ENCODE measurements at regions not wholly inside any gene's neighbourhood (a gene's known extent, or its start where the extent isn't known, plus 50 kb on each side); places are given as distances from the start of the nearest gene placed in this dataset.
A peak's percentile ranks its signal among the peaks of the same experiment; 100 is the strongest.

GRCh38 chr11:16604794-16605388 is 133.6 kb upstream of the C11orf58 start:
- Histone ChIP-seq H3K27me3 (peaks cover 50% of the 10 kb centered on the region), H3K4me3 (ENCODE audit: low read depth, low read length) (peak overlapping the region; percentile 54), H3K4me1 (no peaks in the 10 kb centered on the region), H3K9me3 (no peaks in the 10 kb centered on the region), H3K36me3 (no peaks in the 10 kb centered on the region)
- no peak for TF ChIP-seq CTCF (IDR thresholded peaks at IDR 0.05; ENCODE audit: low read depth, low read length)
- peak; percentile 24 for DNase-seq

- DNase-seq: no peak
- H3K4me3 ChIP-seq (ENCODE audit: low read depth, low read length): peak overlapping the region; percentile 54
- H3K4me1 ChIP-seq: no peaks in the 10 kb centered on the region
- no peaks in the 10 kb centered on the region for H3K36me3 ChIP-seq
- H3K27me3 ChIP-seq: peaks cover 46% of the 10 kb centered on the region
- TF ChIP-seq CTCF (IDR thresholded peaks at IDR 0.05; ENCODE audit: low read depth, low read length): no peak
- H3K9me3 ChIP-seq: no peaks in the 10 kb centered on the region
These were observed 134.3 kb upstream of the C11orf58 start for GRCh38 chr11:16603890-16604793.

GRCh38 chr11:16603245-16603644 is 135.2 kb upstream of the C11orf58 start:
- H3K4me3 ChIP-seq (ENCODE audit: low read depth, low read length): no peak overlapping the region
- no peaks in the 10 kb centered on the region for H3K9me3 ChIP-seq
- H3K36me3 ChIP-seq: no peaks in the 10 kb centered on the region
- no peak for TF ChIP-seq CTCF (IDR thresholded peaks at IDR 0.05; ENCODE audit: low read depth, low read length)
- H3K27me3 ChIP-seq: peaks cover 42% of the 10 kb centered on the region
- H3K4me1 ChIP-seq: no peaks in the 10 kb centered on the region
- no peak for DNase-seq

GRCh38 chr11:16598906-16599305 is 139.5 kb upstream of the C11orf58 start:
- Histone ChIP-seq H3K9me3 (no peaks in the 10 kb centered on the region), H3K4me3 (ENCODE audit: low read depth, low read length) (no peak overlapping the region), H3K4me1 (no peaks in the 10 kb centered on the region), H3K27me3 (peaks cover 1% of the 10 kb centered on the region), H3K36me3 (no peaks in the 10 kb centered on the region)
- no peak for TF ChIP-seq CTCF (IDR thresholded peaks at IDR 0.05; ENCODE audit: low read depth, low read length)
- no peak for DNase-seq

GRCh38 chr11:16598032-16598431 is 140.4 kb upstream of the C11orf58 start:
- TF ChIP-seq CTCF (IDR thresholded peaks at IDR 0.05; ENCODE audit: low read depth, low read length): no peak
- Histone ChIP-seq H3K9me3 (no peaks in the 10 kb centered on the region), H3K4me3 (ENCODE audit: low read depth, low read length) (no peak overlapping the region), H3K36me3 (no peaks in the 10 kb centered on the region), H3K27me3 (no peaks in the 10 kb centered on the region), H3K4me1 (no peaks in the 10 kb centered on the region)
- DNase-seq: no peak

GRCh38 chr11:16596231-16596630 is 142.2 kb upstream of the C11orf58 start:
- no peak for TF ChIP-seq CTCF (IDR thresholded peaks at IDR 0.05; ENCODE audit: low read depth, low read length)
- Histone ChIP-seq H3K27me3 (no peaks in the 10 kb centered on the region), H3K4me3 (ENCODE audit: low read depth, low read length) (no peak overlapping the region)

More at GRCh38 chr11:16596231-16596630, 142.2 kb upstream of the C11orf58 start:
- H3K36me3 ChIP-seq: no peaks in the 10 kb centered on the region
- no peak for DNase-seq
- H3K9me3 ChIP-seq: no peaks in the 10 kb centered on the region
- no peaks in the 10 kb centered on the region for H3K4me1 ChIP-seq
